ENCODE measurements at regions not wholly inside any gene's neighbourhood (a gene's known extent, or its start where the extent isn't known, plus 50 kb on each side); places are given as distances from the start of the nearest gene placed in this dataset.

- no peak for ATAC-seq
- intact Hi-C loops (cut with DNase I) = no loop called here
- DNase-seq (ENCODE audit: low spot score) = no peak
Observed at GRCh38 chr1:63101336-63101735, 221.0 kb upstream of the FOXD3 start.

- ATAC-seq = no peak
- no peak for DNase-seq (ENCODE audit: low spot score)
- intact Hi-C loops (cut with DNase I) = no loop called here
Observed at GRCh38 chr1:63103682-63104081, 218.7 kb upstream of the FOXD3 start.

- DNase-seq (ENCODE audit: low spot score) = no peak
- intact Hi-C loops (cut with DNase I) = no loop called here
- no peak for ATAC-seq
Observed at GRCh38 chr1:63107066-63107465, 215.3 kb upstream of the FOXD3 start.

GRCh38 chr1:63108206-63108605 lies 214.2 kb upstream of the FOXD3 start:
- DNase-seq (ENCODE audit: low spot score) = no peak
- ATAC-seq = no peak
- intact Hi-C loops (cut with DNase I) = no loop called here

GRCh38 chr1:63112155-63112900 lies 210.0 kb upstream of the FOXD3 start:
- DNase-seq (ENCODE audit: low spot score) (no peak), ATAC-seq (peak; percentile 78)
- intact Hi-C loops (cut with DNase I) = no loop called here

- intact Hi-C loops (cut with DNase I) = no loop called here
- no peak for ATAC-seq
Observed at GRCh38 chr1:63115527-63115926, 206.8 kb upstream of the FOXD3 start.

GRCh38 chr1:63116016-63116415 lies 206.4 kb upstream of the FOXD3 start:
- no peak for ATAC-seq
- intact Hi-C loops (cut with DNase I) = no loop called here
- DNase-seq (ENCODE audit: low spot score) = no peak

More at GRCh38 chr1:63115527-63115926, 206.8 kb upstream of the FOXD3 start:
- DNase-seq (ENCODE audit: low spot score) = no peak

- ATAC-seq (peak; percentile 38), DNase-seq (ENCODE audit: low spot score) (no peak)
- intact Hi-C loops (cut with DNase I) = no loop called here
Observed at GRCh38 chr1:63119575-63120155, 202.7 kb upstream of the FOXD3 start.

GRCh38 chr1:63122079-63122478 lies 200.3 kb upstream of the FOXD3 start:
- intact Hi-C loops (cut with DNase I) = no loop called here
- DNase-seq (ENCODE audit: low spot score) (no peak), ATAC-seq (no peak)

- peak; percentile 92 for ATAC-seq
- intact Hi-C loops (cut with DNase I) = no loop called here
Observed at GRCh38 chr1:63124666-63125191, 197.6 kb upstream of the FOXD3 start.

GRCh38 chr1:63126104-63126503 lies 196.3 kb upstream of the FOXD3 start:
- intact Hi-C loops (cut with DNase I) = no loop called here
- no peak for ATAC-seq
- DNase-seq (ENCODE audit: low spot score) = no peak

More at GRCh38 chr1:63124666-63125191, 197.6 kb upstream of the FOXD3 start:
- DNase-seq (ENCODE audit: low spot score) = no peak

- no peak for DNase-seq (ENCODE audit: low spot score)
- no peak for ATAC-seq
- intact Hi-C loops (cut with DNase I) = no loop called here
Observed at GRCh38 chr1:63127376-63127775, 195.0 kb upstream of the FOXD3 start.

- ATAC-seq = no peak
- intact Hi-C loops (cut with DNase I) = no loop called here
- no peak for DNase-seq (ENCODE audit: low spot score)
Observed at GRCh38 chr1:63128556-63128955, 193.8 kb upstream of the FOXD3 start.

GRCh38 chr1:63129184-63129583 lies 193.2 kb upstream of the FOXD3 start:
- no peak for DNase-seq (ENCODE audit: low spot score)
- intact Hi-C loops (cut with DNase I) = no loop called here
- ATAC-seq = no peak

GRCh38 chr1:63129855-63130254 lies 192.5 kb upstream of the FOXD3 start:
- intact Hi-C loops (cut with DNase I) = no loop called here
- no peak for ATAC-seq
- no peak for DNase-seq (ENCODE audit: low spot score)

GRCh38 chr1:63134501-63135173 lies 187.7 kb upstream of the FOXD3 start:
- DNase-seq (ENCODE audit: low spot score) (no peak), ATAC-seq (peak; percentile 44)
- intact Hi-C loops (cut with DNase I) = no loop called here

- intact Hi-C loops (cut with DNase I) = no loop called here
- no peak for DNase-seq (ENCODE audit: low spot score)
- peak; percentile 73 for ATAC-seq
Observed at GRCh38 chr1:63135174-63135512, 187.2 kb upstream of the FOXD3 start.

GRCh38 chr1:63135801-63136200 lies 186.6 kb upstream of the FOXD3 start:
- intact Hi-C loops (cut with DNase I) = no loop called here
- DNase-seq (ENCODE audit: low spot score) (no peak), ATAC-seq (no peak)

- DNase-seq (ENCODE audit: low spot score) = no peak
- intact Hi-C loops (cut with DNase I) = no loop called here
- ATAC-seq = no peak
Observed at GRCh38 chr1:63142001-63142400, 180.4 kb upstream of the FOXD3 start.

GRCh38 chr1:63143482-63143881 lies 178.9 kb upstream of the FOXD3 start:
- ATAC-seq (no peak), DNase-seq (ENCODE audit: low spot score) (no peak)
- intact Hi-C loops (cut with DNase I) = no loop called here
